ENCODE measurements at regions not wholly inside any gene's neighbourhood (a gene's known extent, or its start where the extent isn't known, plus 50 kb on each side); places are given as distances from the start of the nearest gene placed in this dataset.

GRCh38 chr20:6483727-6484126 lies 283.8 kb upstream of the BMP2 start:
- Histone ChIP-seq H2AFZ (ENCODE audit: insufficient read depth, low read depth, low read length, poor library complexity, severe bottlenecking) (no peak overlapping the region), H3K4me1 (ENCODE audit: control insufficient read depth in 1 of 2, insufficient read depth in 2 of 2, low read length in 2 of 2) (no peaks in the 10 kb centered on the region), H3K79me2 (ENCODE audit: insufficient read depth, low read length) (no peaks in the 10 kb centered on the region), H3K36me3 (replicated peaks in 1 of 2; ENCODE audit: control insufficient read depth in 1 of 2, insufficient read depth in 2 of 2, low read length in 2 of 2) (no peaks in the 10 kb centered on the region), H3K4me3 (replicated peaks in 1 of 3; ENCODE audit: low read depth in 2 of 3, low read length in 3 of 3) (no peak overlapping the region), H3K27me3 (ENCODE audit: control insufficient read depth in 2 of 2, insufficient read depth in 2 of 2, low read length in 2 of 2) (no peaks in the 10 kb centered on the region), H3K27ac (ENCODE audit: low read depth in 1 of 2, low read length in 2 of 2) (no peak overlapping the region), H3K9me3 (replicated peaks in 1 of 2; ENCODE audit: control insufficient read depth in 1 of 2, insufficient read depth in 1 of 2, low read length in 2 of 2) (no peaks in the 10 kb centered on the region), H3K4me2 (replicated peaks; ENCODE audit: extremely low read depth, low read length, poor library complexity, severe bottlenecking) (no peak overlapping the region), H3K9ac (ENCODE audit: insufficient read depth, low read length, poor library complexity, severe bottlenecking) (no peak overlapping the region), H4K20me1 (ENCODE audit: insufficient read depth, low read length) (no peaks in the 10 kb centered on the region)
- H3K9me3 Mint-ChIP-seq: peaks cover 0 to 5% (median 0%) of the 10 kb centered on the region in 7 donors
- WGBS (ENCODE audit: insufficient coverage): no CpG with 5 or more reads among the region's 2 CpGs
- no peak for DNase-seq
- no peak for TF ChIP-seq CTCF (IDR thresholded peaks at IDR 0.05)
- H3K4me3 Mint-ChIP-seq: no peak overlapping the region
- H3K4me1 Mint-ChIP-seq: no peaks in the 10 kb centered on the region
- H3K36me3 Mint-ChIP-seq: no peaks in the 10 kb centered on the region
- intact Hi-C loops (cut with micrococcal nuclease): no loop called here
- no peak overlapping the region for H3K27ac Mint-ChIP-seq
- H3K27me3 Mint-ChIP-seq (ENCODE audit: low read depth in 3 of 3): peaks cover 0 to 3% (median 1%) of the 10 kb centered on the region in 3 donors

- H3K36me3 Mint-ChIP-seq: no peaks in the 10 kb centered on the region
- H2AFZ ChIP-seq (ENCODE audit: insufficient read depth, low read depth, low read length, poor library complexity, severe bottlenecking): no peak overlapping the region
- intact Hi-C loops (cut with micrococcal nuclease): no loop called here
- H3K4me3 Mint-ChIP-seq: no peak overlapping the region
- H3K9me3 Mint-ChIP-seq: peaks cover 0 to 5% (median 0%) of the 10 kb centered on the region in 7 donors
- no peak overlapping the region for H3K27ac ChIP-seq (ENCODE audit: low read depth in 1 of 2, low read length in 2 of 2)
- H3K27me3 Mint-ChIP-seq (ENCODE audit: low read depth in 3 of 3): peaks cover 0 to 3% (median 1%) of the 10 kb centered on the region in 3 donors
- H3K4me1 Mint-ChIP-seq: no peaks in the 10 kb centered on the region
- H3K4me2 ChIP-seq (replicated peaks; ENCODE audit: extremely low read depth, low read length, poor library complexity, severe bottlenecking): no peak overlapping the region
- no peak for DNase-seq
- no peaks in the 10 kb centered on the region for H3K4me1 ChIP-seq (ENCODE audit: control insufficient read depth in 1 of 2, insufficient read depth in 2 of 2, low read length in 2 of 2)
- H3K27me3 ChIP-seq (ENCODE audit: control insufficient read depth in 2 of 2, insufficient read depth in 2 of 2, low read length in 2 of 2): no peaks in the 10 kb centered on the region
- no peak for TF ChIP-seq CTCF (IDR thresholded peaks at IDR 0.05)
- H3K79me2 ChIP-seq (ENCODE audit: insufficient read depth, low read length): no peaks in the 10 kb centered on the region
- no peaks in the 10 kb centered on the region for H3K36me3 ChIP-seq (replicated peaks in 1 of 2; ENCODE audit: control insufficient read depth in 1 of 2, insufficient read depth in 2 of 2, low read length in 2 of 2)
- H3K4me3 ChIP-seq (replicated peaks in 1 of 3; ENCODE audit: low read depth in 2 of 3, low read length in 3 of 3): no peak overlapping the region
- no peak overlapping the region for H3K9ac ChIP-seq (ENCODE audit: insufficient read depth, low read length, poor library complexity, severe bottlenecking)
- no peak overlapping the region for H3K27ac Mint-ChIP-seq
- no peaks in the 10 kb centered on the region for H3K9me3 ChIP-seq (replicated peaks in 1 of 2; ENCODE audit: control insufficient read depth in 1 of 2, insufficient read depth in 1 of 2, low read length in 2 of 2)
- no peaks in the 10 kb centered on the region for H4K20me1 ChIP-seq (ENCODE audit: insufficient read depth, low read length)
Observed at GRCh38 chr20:6482486-6482885, 285.0 kb upstream of the BMP2 start.

All from CD14-positive monocyte (primary cell).